Uterus (tissue), 2 donors: ENCODE measurements at regions not wholly inside any gene's neighbourhood (a gene's known extent, or its start where the extent isn't known, plus 50 kb on each side); places are given as distances from the start of the nearest gene placed in this dataset.

Experiments used
- CTCF ChIP-seq, 4 experiments: fragments of 200-600 bp in 2 of 4; fragments of 450-650 bp in 2 of 4; sonication (generic) in 2 of 4; IDR thresholded peaks; one replicate each; pipeline ENCODE4 v1.5.1; 2016 to 2019; ENCODE audit warnings: antibody characterized with exemption in 4 of 4, mild to moderate bottlenecking in 2 of 4, moderate library complexity in 1 of 4
- POLR2A ChIP-seq, 2 donors: fragments of 450-650 bp; IDR thresholded peaks; one replicate each; pipeline ENCODE4 v1.6.1; 2016; ENCODE audit warnings: antibody characterized with exemption in 2 of 2, mild to moderate bottlenecking in 1 of 2, moderate library complexity in 1 of 2

GRCh38 chr16:27703545-27703944, 153.6 kb downstream of the KATNIP start:
- no peak for TF ChIP-seq CTCF (IDR thresholded peaks at IDR 0.05)
- TF ChIP-seq POLR2A (IDR thresholded peaks at IDR 0.05): no peak
